Keratinocyte (primary cell): ENCODE measurements at regions not wholly inside any gene's neighbourhood (a gene's known extent, or its start where the extent isn't known, plus 50 kb on each side); places are given as distances from the start of the nearest gene placed in this dataset.

Experiments used
- CTCF ChIP-seq, 3 experiments: IDR thresholded peaks in 1 of 3; conservative IDR thresholded peaks in 1 of 3; optimal IDR thresholded peaks in 1 of 3; 2 replicates in 2 of 3; 3 replicates in 1 of 3; pipeline versions ENCODE3 to v1.5.1; 2011; ENCODE audit warnings: low read length in 3 of 3, mild to moderate bottlenecking in 3 of 3, moderate library complexity in 2 of 3, control low read depth in 1 of 3, inconsistent platforms in 1 of 3; ENCODE audit not compliant: insufficient read depth in 2 of 3; ENCODE audit errors: extremely low read depth in 1 of 3
- EZH2 ChIP-seq: IDR thresholded peaks from one replicate; pipeline ENCODE4 v1.6.1; 2012; ENCODE audit warnings: inconsistent platforms, mild to moderate bottlenecking, low read length, moderate library complexity

DNA sequence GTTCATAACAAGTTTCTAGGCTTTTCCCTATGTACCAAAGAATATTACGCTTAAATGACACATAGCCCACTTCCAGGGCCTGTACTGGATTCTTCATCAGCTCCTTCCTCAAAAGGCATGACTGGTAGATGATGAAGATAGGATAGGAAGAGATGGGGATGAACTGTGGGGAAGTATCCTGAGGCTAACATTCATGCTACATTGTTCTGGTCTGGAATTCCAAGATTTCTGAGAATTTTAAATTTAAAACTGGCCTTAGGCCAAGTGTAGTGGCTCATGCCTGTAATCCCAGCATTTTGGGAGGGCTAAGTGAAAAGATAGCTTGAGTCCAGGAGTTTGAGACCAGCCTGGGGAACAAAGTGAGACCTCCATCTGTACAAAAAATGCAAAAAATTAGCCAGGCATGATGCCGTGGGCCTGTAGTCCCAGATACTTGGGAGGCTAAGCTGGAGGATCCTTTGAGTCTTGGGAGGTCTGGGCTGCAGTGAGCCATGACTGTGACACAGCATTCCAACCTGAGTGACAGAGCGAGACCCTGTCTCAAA lies 160.1 kb upstream of the PLAAT1 start:
- TF ChIP-seq EZH2 (no peak), CTCF (optimal IDR thresholded peaks at IDR 0.05 in 1 of 3, IDR thresholded peaks at IDR 0.05 in 1 of 3, conservative IDR thresholded peaks at IDR 0.05 in 1 of 3; ENCODE audit: extremely low read depth in 1 of 3, insufficient read depth in 2 of 3, low read length in 3 of 3) (no peak)
